Stomach (tissue), 8 donors: ENCODE measurements at regions not wholly inside any gene's neighbourhood (a gene's known extent, or its start where the extent isn't known, plus 50 kb on each side); places are given as distances from the start of the nearest gene placed in this dataset.

Experiments used
- DNase-seq, 2 donors: peaks; one replicate each; pipeline versions ENCODE4 v3.0.0 to v3.0.0-alpha.2; 2013 to 2019
- H3K27ac ChIP-seq, 5 donors: fragments of 200-600 bp in 4 of 5; sonication (generic) in 4 of 5; one replicate each; pipeline ENCODE4 v1.5.1; 2013 to 2019; ENCODE audit warnings: mild to moderate bottlenecking in 1 of 5, moderate library complexity in 1 of 5
- H3K27me3 ChIP-seq, 3 donors: fragments of 200-600 bp; sonication (generic); one replicate each; pipeline ENCODE4 v1.5.1; 2017 to 2019; ENCODE audit warnings: mixed run types in 1 of 3
- H3K36me3 ChIP-seq, 4 donors: fragments of 200-600 bp; sonication (generic); 1 replicate in 3 of 4; 2 replicates in 1 of 4; pipeline ENCODE4 v1.5.1; 2016 to 2019
- H3K4me1 ChIP-seq, 4 donors: fragments of 200-600 bp; sonication (generic); one replicate each; pipeline ENCODE4 v1.5.1; 2016 to 2019
- H3K4me3 ChIP-seq, 4 donors: fragments of 200-600 bp; sonication (generic) in 3 of 4; one replicate each; pipeline ENCODE4 v1.5.1; 2016 to 2019; ENCODE audit warnings: mild to moderate bottlenecking in 1 of 4
- H3K9me3 ChIP-seq, 4 donors: fragments of 200-600 bp; sonication (generic); one replicate each; pipeline ENCODE4 v1.5.1; 2016 to 2019
- CTCF ChIP-seq, 7 experiments: fragments of 450-650 bp in 4 of 7; fragments of 200-600 bp in 3 of 7; sonication (generic) in 3 of 7; IDR thresholded peaks; one replicate each; pipeline ENCODE4 v1.5.1; 2016 to 2019; ENCODE audit warnings: antibody characterized with exemption in 7 of 7, control low read depth in 2 of 7, mild to moderate bottlenecking in 1 of 7
- EP300 ChIP-seq: sonication (generic); formaldehyde crosslinking; IDR thresholded peaks from one replicate; pipeline ENCODE4 v1.6.1; 2017; ENCODE audit warnings: antibody characterized with exemption
- POLR2A ChIP-seq, 4 donors: fragments of 450-650 bp; IDR thresholded peaks; one replicate each; pipeline ENCODE4 v1.6.1; 2016; ENCODE audit warnings: antibody characterized with exemption in 4 of 4, control low read depth in 2 of 4, mild to moderate bottlenecking in 1 of 4, moderate library complexity in 1 of 4
- POLR2AphosphoS5 ChIP-seq, 3 donors: sonication (generic); formaldehyde crosslinking; IDR thresholded peaks; one replicate each; pipeline ENCODE4 v1.6.1; 2016; ENCODE audit warnings: antibody characterized with exemption in 3 of 3
- WGBS, 5 donors: extraction: QIAGEN DNeasy Blood & Tissue Kit in 3 of 5; methylation state at CpG; one replicate each; pipeline versions ENCODE4 v1.1.5 to v1.1.7; 2013 to 2018; 5-methylcytosine and 5-hydroxymethylcytosine counted together
- intact Hi-C: fragments of 100-400 bp; cut with DNase I; formaldehyde crosslinking; loops from one replicate; pipeline ENCODE4 v1.15.1; 2023; ENCODE audit warnings: low total_unique reads
- donor health status: healthy with polysubstance abuse.
- donor health status: Bipolar disorder and iron deficiency.
- donor health status: healthy.

DNA sequence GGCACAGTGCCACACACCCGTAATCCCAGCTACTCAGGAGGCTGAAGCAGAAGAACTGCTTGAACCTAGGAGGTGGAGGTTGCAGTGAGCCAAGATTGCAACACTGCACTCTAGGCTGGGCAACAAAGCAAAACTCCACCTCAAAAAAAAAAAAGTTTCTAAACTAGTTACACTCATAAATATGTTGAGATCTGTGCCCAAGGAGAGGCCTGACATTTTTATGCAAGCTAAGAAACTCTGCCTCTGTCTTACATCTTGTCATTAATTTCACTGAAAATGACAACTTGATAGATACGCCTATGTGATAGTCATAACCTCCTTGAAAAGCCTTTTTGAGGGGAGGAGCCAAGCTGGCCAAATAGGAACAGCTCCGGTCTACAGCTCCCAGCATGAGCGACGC lies 412.7 kb downstream of the STK39 start:
- H3K27ac ChIP-seq, result no peak overlapping the region
- intact Hi-C loops, result no loop called here
- 94 to 97% (median 96%) methylated on average over 5 of the region's 5 CpGs for WGBS, 5 donors

GRCh38 chr2:167833294-167833693 lies 414.1 kb downstream of the STK39 start:
- Histone ChIP-seq H3K36me3 (no peaks in the 10 kb centered on the region), H3K27me3 (no peaks in the 10 kb centered on the region), H3K4me1 (peaks cover 0 to 8% (median 0%) of the 10 kb centered on the region in 4 donors), H3K4me3 (no peak overlapping the region), H3K27ac (no peak overlapping the region), H3K9me3 (no peaks in the 10 kb centered on the region)
- intact Hi-C loops, result no loop called here
- DNase-seq, result no peak
- TF ChIP-seq POLR2A (IDR thresholded peaks at IDR 0.05) (no peak), CTCF (IDR thresholded peaks at IDR 0.05) (no peak)
- 68 to 77% (median 74%) methylated on average over 4 of the region's 4 CpGs for WGBS, 5 donors

More for the DNA sequence above, 412.7 kb downstream of the STK39 start:
- peaks cover 0 to 8% (median 0%) of the 10 kb centered on the region in 4 donors for H3K4me1 ChIP-seq
- no peaks in the 10 kb centered on the region for H3K27me3 ChIP-seq
- TF ChIP-seq CTCF (IDR thresholded peaks at IDR 0.05) (no peak), POLR2AphosphoS5 (IDR thresholded peaks at IDR 0.05) (no peak), POLR2A (IDR thresholded peaks at IDR 0.05) (no peak), EP300 (no peak)
- no peak overlapping the region for H3K4me3 ChIP-seq
- no peak for DNase-seq
- no peaks in the 10 kb centered on the region for H3K9me3 ChIP-seq
- no peaks in the 10 kb centered on the region for H3K36me3 ChIP-seq

- no peaks in the 10 kb centered on the region for H3K27me3 ChIP-seq
- no peak overlapping the region for H3K27ac ChIP-seq
- DNase-seq, result peak in 1 of 2 donors; percentile 29
- no peaks in the 10 kb centered on the region for H3K9me3 ChIP-seq
- no peak overlapping the region for H3K4me3 ChIP-seq
- TF ChIP-seq CTCF (IDR thresholded peaks at IDR 0.05), result no peak
- no peak for TF ChIP-seq POLR2A (IDR thresholded peaks at IDR 0.05)
- no peak for TF ChIP-seq POLR2AphosphoS5 (IDR thresholded peaks at IDR 0.05)
- no peak for TF ChIP-seq EP300
- H3K4me1 ChIP-seq, result peaks cover 0 to 8% (median 0%) of the 10 kb centered on the region in 4 donors
- no peaks in the 10 kb centered on the region for H3K36me3 ChIP-seq
- intact Hi-C loops, result no loop called here
- 41 to 50% (median 43%) methylated on average over 4 of the region's 4 CpGs for WGBS, 5 donors
Measured at GRCh38 chr2:167832868-167833287, 414.5 kb downstream of the STK39 start.

GRCh38 chr2:167827352-167828097 lies 419.9 kb downstream of the STK39 start:
- no peak overlapping the region for H3K4me3 ChIP-seq

More at GRCh38 chr2:167827352-167828097, 419.9 kb downstream of the STK39 start:
- H3K36me3 ChIP-seq, result no peaks in the 10 kb centered on the region
- DNase-seq, result no peak
- 77 to 84% (median 83%) methylated on average over 10 of the region's 10 CpGs for WGBS, 5 donors
- H3K27ac ChIP-seq, result no peak overlapping the region
- H3K4me1 ChIP-seq, result no peaks in the 10 kb centered on the region
- intact Hi-C loops, result no loop called here
- H3K27me3 ChIP-seq, result no peaks in the 10 kb centered on the region
- H3K9me3 ChIP-seq, result no peaks in the 10 kb centered on the region
- no peak for TF ChIP-seq POLR2AphosphoS5 (IDR thresholded peaks at IDR 0.05)
- TF ChIP-seq POLR2A (IDR thresholded peaks at IDR 0.05), result no peak
- TF ChIP-seq EP300, result no peak
- TF ChIP-seq CTCF (IDR thresholded peaks at IDR 0.05), result no peak
